Skeletal muscle tissue (tissue), 3 donors: ENCODE measurements at regions not wholly inside any gene's neighbourhood (a gene's known extent, or its start where the extent isn't known, plus 50 kb on each side); places are given as distances from the start of the nearest gene placed in this dataset.

Source experiments
- H3K27ac ChIP-seq: one replicate; pipeline ENCODE4 v1.7.0; 2013; ENCODE audit warnings: mild to moderate bottlenecking, low read depth, low read length, inconsistent platforms
- H3K27me3 ChIP-seq, 3 donors: one replicate each; pipeline ENCODE4 v1.7.0; 2013; ENCODE audit warnings: low read length in 3 of 3; ENCODE audit not compliant: control insufficient read depth in 3 of 3, insufficient read depth in 3 of 3
- H3K36me3 ChIP-seq, 3 donors: one replicate each; pipeline ENCODE4 v1.7.0; 2013; ENCODE audit warnings: low read length in 3 of 3; ENCODE audit not compliant: control insufficient read depth in 3 of 3, insufficient read depth in 3 of 3
- H3K4me1 ChIP-seq, 3 donors: one replicate each; pipeline ENCODE4 v1.7.0; 2013; ENCODE audit warnings: low read length in 3 of 3, mild to moderate bottlenecking in 3 of 3; ENCODE audit not compliant: control insufficient read depth in 3 of 3, insufficient read depth in 3 of 3
- H3K4me3 ChIP-seq, 3 donors: one replicate each; pipeline ENCODE4 v1.7.0; 2013; ENCODE audit warnings: low read length in 3 of 3
- H3K9ac ChIP-seq, 3 donors: one replicate each; pipeline ENCODE4 v1.7.0; 2013; ENCODE audit warnings: low read length in 3 of 3, mild to moderate bottlenecking in 3 of 3, moderate library complexity in 2 of 3, low read depth in 1 of 3
- H3K9me3 ChIP-seq, 3 donors: one replicate each; pipeline ENCODE4 v1.7.0; 2013; ENCODE audit warnings: low read length in 3 of 3; ENCODE audit not compliant: control insufficient read depth in 3 of 3
- donor health status: Osteomylitis.

- Histone ChIP-seq H3K36me3 (no peaks in the 10 kb centered on the region), H3K9ac (no peak overlapping the region), H3K27me3 (no peaks in the 10 kb centered on the region), H3K4me1 (no peaks in the 10 kb centered on the region), H3K4me3 (no peak overlapping the region), H3K27ac (no peak overlapping the region), H3K9me3 (no peaks in the 10 kb centered on the region)
These were observed 373.3 kb upstream of the DIAPH2 start for GRCh38 chrX:96311366-96311765.

GRCh38 chrX:96314985-96315384 is 369.7 kb upstream of the DIAPH2 start:
- no peaks in the 10 kb centered on the region for H3K36me3 ChIP-seq
- H3K9me3 ChIP-seq = no peaks in the 10 kb centered on the region
- H3K27me3 ChIP-seq = no peaks in the 10 kb centered on the region
- H3K9ac ChIP-seq = no peak overlapping the region
- no peaks in the 10 kb centered on the region for H3K4me1 ChIP-seq
- no peak overlapping the region for H3K27ac ChIP-seq
- no peak overlapping the region for H3K4me3 ChIP-seq

GRCh38 chrX:96361844-96362243 is 322.8 kb upstream of the DIAPH2 start:
- H3K9me3 ChIP-seq = no peaks in the 10 kb centered on the region
- H3K36me3 ChIP-seq = no peaks in the 10 kb centered on the region
- no peak overlapping the region for H3K4me3 ChIP-seq
- H3K4me1 ChIP-seq = no peaks in the 10 kb centered on the region
- H3K27ac ChIP-seq = no peak overlapping the region
- H3K27me3 ChIP-seq = no peaks in the 10 kb centered on the region
- no peak overlapping the region for H3K9ac ChIP-seq

GRCh38 chrX:96372313-96373046 is 312.2 kb upstream of the DIAPH2 start:
- Histone ChIP-seq H3K9ac (no peak overlapping the region), H3K27ac (no peak overlapping the region), H3K36me3 (no peaks in the 10 kb centered on the region), H3K4me3 (peak overlapping the region in 1 of 3 donors; percentile 62), H3K4me1 (peaks cover 0 to 5% (median 0%) of the 10 kb centered on the region in 3 donors), H3K9me3 (no peaks in the 10 kb centered on the region), H3K27me3 (no peaks in the 10 kb centered on the region)

GRCh38 chrX:96373047-96373355 is 311.6 kb upstream of the DIAPH2 start:
- Histone ChIP-seq H3K27ac (no peak overlapping the region), H3K36me3 (no peaks in the 10 kb centered on the region), H3K4me3 (no peak overlapping the region), H3K4me1 (peaks cover 0 to 5% (median 0%) of the 10 kb centered on the region in 3 donors), H3K27me3 (no peaks in the 10 kb centered on the region), H3K9me3 (no peaks in the 10 kb centered on the region), H3K9ac (no peak overlapping the region)

- no peaks in the 10 kb centered on the region for H3K27me3 ChIP-seq
- H3K27ac ChIP-seq = no peak overlapping the region
- H3K36me3 ChIP-seq = no peaks in the 10 kb centered on the region
- no peak overlapping the region for H3K9ac ChIP-seq
- peaks cover 0 to 5% (median 0%) of the 10 kb centered on the region in 3 donors for H3K4me1 ChIP-seq
- no peaks in the 10 kb centered on the region for H3K9me3 ChIP-seq
- H3K4me3 ChIP-seq = no peak overlapping the region
These were observed 308.4 kb upstream of the DIAPH2 start for GRCh38 chrX:96376266-96376665.

GRCh38 chrX:96379951-96380350 is 304.7 kb upstream of the DIAPH2 start:
- Histone ChIP-seq H3K4me1 (no peaks in the 10 kb centered on the region), H3K27me3 (no peaks in the 10 kb centered on the region), H3K9me3 (no peaks in the 10 kb centered on the region), H3K4me3 (no peak overlapping the region), H3K9ac (no peak overlapping the region), H3K36me3 (no peaks in the 10 kb centered on the region), H3K27ac (no peak overlapping the region)

GRCh38 chrX:96382018-96382417 is 302.6 kb upstream of the DIAPH2 start:
- H3K27ac ChIP-seq = no peak overlapping the region
- H3K9me3 ChIP-seq = no peaks in the 10 kb centered on the region
- no peaks in the 10 kb centered on the region for H3K27me3 ChIP-seq
- H3K9ac ChIP-seq = no peak overlapping the region
- H3K4me1 ChIP-seq = no peaks in the 10 kb centered on the region
- H3K36me3 ChIP-seq = no peaks in the 10 kb centered on the region
- no peak overlapping the region for H3K4me3 ChIP-seq

GRCh38 chrX:96383428-96383827 is 301.2 kb upstream of the DIAPH2 start:
- H3K36me3 ChIP-seq = no peaks in the 10 kb centered on the region
- H3K4me1 ChIP-seq = no peaks in the 10 kb centered on the region

GRCh38 chrX:96386325-96386724 is 298.3 kb upstream of the DIAPH2 start:
- Histone ChIP-seq H3K9me3 (no peaks in the 10 kb centered on the region), H3K4me3 (no peak overlapping the region), H3K27me3 (no peaks in the 10 kb centered on the region), H3K4me1 (no peaks in the 10 kb centered on the region), H3K27ac (no peak overlapping the region), H3K36me3 (no peaks in the 10 kb centered on the region), H3K9ac (no peak overlapping the region)

More at GRCh38 chrX:96383428-96383827, 301.2 kb upstream of the DIAPH2 start:
- Histone ChIP-seq H3K4me3 (no peak overlapping the region), H3K27ac (no peak overlapping the region), H3K9me3 (no peaks in the 10 kb centered on the region), H3K27me3 (no peaks in the 10 kb centered on the region), H3K9ac (no peak overlapping the region)
